ENCODE measurements at regions not wholly inside any gene's neighbourhood (a gene's known extent, or its start where the extent isn't known, plus 50 kb on each side); places are given as distances from the start of the nearest gene placed in this dataset.

DNA sequence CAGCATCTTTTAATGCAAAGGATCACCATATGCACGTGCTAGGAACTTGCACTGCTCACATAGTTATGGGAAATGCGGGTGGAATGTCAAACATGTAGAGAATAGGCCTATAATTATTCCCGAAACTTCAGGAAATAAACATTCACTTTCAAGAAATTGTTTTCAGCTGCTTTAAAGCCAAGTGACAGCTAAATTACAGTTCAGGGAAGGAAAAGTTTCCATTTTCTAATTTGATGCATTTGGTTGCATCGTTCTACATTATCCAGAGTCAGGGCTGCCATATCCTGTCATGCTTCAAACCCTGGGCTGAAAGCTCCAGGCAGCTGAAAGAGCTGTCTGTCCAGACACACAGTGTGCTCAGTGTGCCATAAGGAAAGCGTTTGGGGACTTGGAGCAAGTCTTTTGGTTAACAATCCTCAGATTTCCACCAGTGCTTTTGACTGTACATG, 518.1 kb downstream of the CSNK1G3 start:
- H3K4me1 ChIP-seq, result no peaks in the 10 kb centered on the region
- H3K36me3 ChIP-seq, result no peaks in the 10 kb centered on the region
- no peak for DNase-seq
- H3K9me3 ChIP-seq, result no peaks in the 10 kb centered on the region
- 82 to 91% methylated on average over 5 of the region's 5 CpGs for WGBS, 2 donors
- intact Hi-C loops (cut with DNase I), result no loop called here
- H3K27me3 ChIP-seq, result no peaks in the 10 kb centered on the region
- no peak overlapping the region for H3K27ac ChIP-seq
- TF ChIP-seq, protein P1, sequence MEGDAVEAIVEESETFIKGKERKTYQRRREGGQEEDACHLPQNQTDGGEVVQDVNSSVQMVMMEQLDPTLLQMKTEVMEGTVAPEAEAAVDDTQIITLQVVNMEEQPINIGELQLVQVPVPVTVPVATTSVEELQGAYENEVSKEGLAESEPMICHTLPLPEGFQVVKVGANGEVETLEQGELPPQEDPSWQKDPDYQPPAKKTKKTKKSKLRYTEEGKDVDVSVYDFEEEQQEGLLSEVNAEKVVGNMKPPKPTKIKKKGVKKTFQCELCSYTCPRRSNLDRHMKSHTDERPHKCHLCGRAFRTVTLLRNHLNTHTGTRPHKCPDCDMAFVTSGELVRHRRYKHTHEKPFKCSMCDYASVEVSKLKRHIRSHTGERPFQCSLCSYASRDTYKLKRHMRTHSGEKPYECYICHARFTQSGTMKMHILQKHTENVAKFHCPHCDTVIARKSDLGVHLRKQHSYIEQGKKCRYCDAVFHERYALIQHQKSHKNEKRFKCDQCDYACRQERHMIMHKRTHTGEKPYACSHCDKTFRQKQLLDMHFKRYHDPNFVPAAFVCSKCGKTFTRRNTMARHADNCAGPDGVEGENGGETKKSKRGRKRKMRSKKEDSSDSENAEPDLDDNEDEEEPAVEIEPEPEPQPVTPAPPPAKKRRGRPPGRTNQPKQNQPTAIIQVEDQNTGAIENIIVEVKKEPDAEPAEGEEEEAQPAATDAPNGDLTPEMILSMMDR (IDR thresholded peaks at IDR 0.05), result no peak
- no peak for TF ChIP-seq POLR2A (IDR thresholded peaks at IDR 0.05)
- H3K4me3 ChIP-seq (replicated peaks in 1 of 3), result no peak overlapping the region

DNA sequence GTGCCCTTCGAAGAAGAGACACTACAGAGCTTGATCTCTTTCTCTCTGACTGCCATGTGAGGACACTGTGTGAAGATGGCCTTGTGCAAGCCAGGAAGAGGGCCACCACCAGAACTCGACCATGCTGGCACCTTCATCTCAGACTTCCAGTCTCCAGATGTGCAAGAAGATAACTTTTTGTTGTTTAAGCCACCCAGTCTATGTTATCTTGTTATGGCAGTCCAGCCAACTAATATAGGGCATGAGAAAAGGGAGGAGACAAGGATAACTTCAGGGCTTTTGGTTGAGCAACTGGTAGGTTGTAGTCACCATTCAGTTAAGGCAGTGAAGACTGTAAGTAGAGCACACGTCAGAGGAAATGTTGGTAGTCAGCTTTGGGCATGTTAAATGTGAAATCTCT, 515.5 kb downstream of the CSNK1G3 start:
- Histone ChIP-seq H3K27me3 (no peaks in the 10 kb centered on the region), H3K4me3 (replicated peaks in 1 of 3) (no peak overlapping the region), H3K27ac (no peak overlapping the region), H3K4me1 (no peaks in the 10 kb centered on the region), H3K9me3 (no peaks in the 10 kb centered on the region), H3K36me3 (no peaks in the 10 kb centered on the region)
- intact Hi-C loops (cut with DNase I), result no loop called here
- 86 to 98% methylated on average over 3 of the region's 3 CpGs for WGBS, 2 donors
- TF ChIP-seq, protein P1 (IDR thresholded peaks at IDR 0.05), result no peak
- TF ChIP-seq POLR2A (IDR thresholded peaks at IDR 0.05), result no peak
- no peak for DNase-seq

DNA sequence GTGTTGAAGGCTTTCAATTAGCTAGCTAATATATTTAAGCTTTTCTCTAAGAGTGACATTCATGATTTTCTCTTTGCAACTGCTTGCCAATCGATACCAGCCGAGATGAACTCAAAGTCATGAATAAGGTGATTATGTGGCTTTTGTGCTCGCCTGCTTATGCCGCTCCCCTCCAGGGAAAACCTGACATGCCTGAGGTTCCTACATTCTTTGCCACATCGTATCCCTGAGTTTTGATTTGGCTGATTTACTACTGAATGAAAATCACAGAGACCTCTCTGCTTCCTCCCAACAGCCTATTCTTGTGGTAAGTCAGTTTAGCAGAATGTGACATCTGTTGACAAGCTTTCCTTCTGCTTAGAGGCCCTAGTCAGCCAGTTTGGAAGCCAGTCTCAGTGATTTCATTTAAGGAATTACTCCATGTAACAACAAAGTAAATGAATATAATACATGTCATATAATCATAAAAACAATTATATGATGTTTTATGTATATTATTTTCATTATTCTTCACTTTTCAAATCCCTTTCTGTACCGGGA, 513.4 kb downstream of the CSNK1G3 start:
- WGBS, 2 donors, result 85% methylated on average over 6 of the region's 6 CpGs
- Histone ChIP-seq H3K9me3 (no peaks in the 10 kb centered on the region), H3K36me3 (no peaks in the 10 kb centered on the region)

GRCh38 chr5:124022966-124023365, 511.0 kb downstream of the CSNK1G3 start:
- Histone ChIP-seq H3K9me3 (no peaks in the 10 kb centered on the region), H3K36me3 (no peaks in the 10 kb centered on the region), H3K27ac (no peak overlapping the region), H3K4me3 (replicated peaks in 1 of 3) (no peak overlapping the region), H3K4me1 (no peaks in the 10 kb centered on the region), H3K27me3 (no peaks in the 10 kb centered on the region)
- TF ChIP-seq POLR2A (IDR thresholded peaks at IDR 0.05), result no peak
- TF ChIP-seq, protein P1 (IDR thresholded peaks at IDR 0.05), result no peak
- intact Hi-C loops (cut with DNase I), result no loop called here
- no peak for DNase-seq
- WGBS, 2 donors, result 88 to 91% methylated on average over 3 of the region's 3 CpGs

More for the DNA sequence above, 513.4 kb downstream of the CSNK1G3 start:
- TF ChIP-seq POLR2A (IDR thresholded peaks at IDR 0.05), result no peak
- TF ChIP-seq, protein P1 (IDR thresholded peaks at IDR 0.05), result no peak
- H3K27me3 ChIP-seq, result no peaks in the 10 kb centered on the region
- H3K4me3 ChIP-seq (replicated peaks in 1 of 3), result no peak overlapping the region
- intact Hi-C loops (cut with DNase I), result no loop called here
- H3K27ac ChIP-seq, result no peak overlapping the region
- H3K4me1 ChIP-seq, result no peaks in the 10 kb centered on the region
- DNase-seq, result no peak

GRCh38 chr5:124021776-124022175, 509.8 kb downstream of the CSNK1G3 start:
- no peak for DNase-seq
- Histone ChIP-seq H3K27me3 (no peaks in the 10 kb centered on the region), H3K4me1 (no peaks in the 10 kb centered on the region), H3K4me3 (replicated peaks in 1 of 3) (no peak overlapping the region), H3K36me3 (no peaks in the 10 kb centered on the region), H3K9me3 (no peaks in the 10 kb centered on the region), H3K27ac (no peak overlapping the region)
- intact Hi-C loops (cut with DNase I), result no loop called here
- 98 to 100% methylated on average over 1 of the region's 1 CpG for WGBS, 2 donors
- TF ChIP-seq POLR2A (IDR thresholded peaks at IDR 0.05), result no peak
- TF ChIP-seq, protein P1 (IDR thresholded peaks at IDR 0.05), result no peak

All from thyroid gland (tissue), 4 donors.